ENCODE measurements at regions not wholly inside any gene's neighbourhood (a gene's known extent, or its start where the extent isn't known, plus 50 kb on each side); places are given as distances from the start of the nearest gene placed in this dataset.

GRCh38 chr22:49540913-49541692 lies 286.6 kb downstream of the BRD1 start:
- DNase-seq, result no peak

- no peak for DNase-seq
These were observed 287.4 kb downstream of the BRD1 start for GRCh38 chr22:49540084-49540912.

GRCh38 chr22:49538006-49538405 lies 289.7 kb downstream of the BRD1 start:
- no peak for DNase-seq

- no peak for DNase-seq
These were observed 291.0 kb downstream of the BRD1 start for GRCh38 chr22:49536571-49537131.

- no peak for DNase-seq
These were observed 292.0 kb downstream of the BRD1 start for GRCh38 chr22:49535527-49536125.

- no peak for DNase-seq
These were observed 292.5 kb downstream of the BRD1 start for GRCh38 chr22:49535126-49535525.

- no peak for DNase-seq
These were observed 293.3 kb downstream of the BRD1 start for GRCh38 chr22:49534386-49534785.

- no peak for DNase-seq
These were observed 293.8 kb downstream of the BRD1 start for GRCh38 chr22:49533886-49534285.

GRCh38 chr22:49532869-49533802 lies 294.5 kb downstream of the BRD1 start:
- no peak for DNase-seq

- DNase-seq, result no peak
These were observed 296.3 kb downstream of the BRD1 start for GRCh38 chr22:49531368-49531791.

- DNase-seq, result no peak
These were observed 296.9 kb downstream of the BRD1 start for GRCh38 chr22:49530671-49531367.

- DNase-seq, result no peak
These were observed 299.3 kb downstream of the BRD1 start for GRCh38 chr22:49528420-49528720.

GRCh38 chr22:49527611-49528419 lies 299.9 kb downstream of the BRD1 start:
- no peak for DNase-seq

- no peak for DNase-seq
These were observed 301.7 kb downstream of the BRD1 start for GRCh38 chr22:49525801-49526535.

GRCh38 chr22:49525360-49525759 lies 302.3 kb downstream of the BRD1 start:
- no peak for DNase-seq

- DNase-seq, result no peak
These were observed 303.3 kb downstream of the BRD1 start for GRCh38 chr22:49524362-49524761.

- DNase-seq, result no peak
These were observed 304.2 kb downstream of the BRD1 start for GRCh38 chr22:49523374-49524008.

GRCh38 chr22:49522582-49523373 lies 304.9 kb downstream of the BRD1 start:
- DNase-seq, result no peak

GRCh38 chr22:49521787-49522224 lies 305.9 kb downstream of the BRD1 start:
- no peak for DNase-seq

Measured in NCI-H1930 (cell line).